ENCODE measurements at regions not wholly inside any gene's neighbourhood (a gene's known extent, or its start where the extent isn't known, plus 50 kb on each side); places are given as distances from the start of the nearest gene placed in this dataset.
"Not testable (repeated sequence)": the region's sequence is repeated elsewhere in the genome, so short reads cannot be mapped to it uniquely, and the experiment has no call there.

GRCh38 chr21:35601211-35601610 is 459.1 kb downstream of the SETD4 start:
- ATAC-seq (no peak), DNase-seq (no peak)
- intact Hi-C loops (cut with DNase I), result no loop called here
- H3K36me3 ChIP-seq, result no peaks in the 10 kb centered on the region
- no peaks in the 10 kb centered on the region for H3K27me3 ChIP-seq
- no peaks in the 10 kb centered on the region for H3K4me1 ChIP-seq
- no peak overlapping the region for H3K27ac ChIP-seq
- no peak for TF ChIP-seq CTCF (IDR thresholded peaks at IDR 0.05)
- H3K4me3 ChIP-seq, result no peak overlapping the region
- H3K9me3 ChIP-seq, result no peaks in the 10 kb centered on the region

GRCh38 chr21:35599164-35599563 is 461.2 kb downstream of the SETD4 start:
- intact Hi-C loops (cut with DNase I), result no loop called here
- ATAC-seq, result no peak
- no peak for TF ChIP-seq CTCF (IDR thresholded peaks at IDR 0.05)
- no peaks in the 10 kb centered on the region for H3K27me3 ChIP-seq
- H3K27ac ChIP-seq, result no peak overlapping the region
- no peak for DNase-seq
- no peaks in the 10 kb centered on the region for H3K4me1 ChIP-seq
- H3K36me3 ChIP-seq, result no peaks in the 10 kb centered on the region
- no peak overlapping the region for H3K4me3 ChIP-seq
- no peaks in the 10 kb centered on the region for H3K9me3 ChIP-seq

DNA sequence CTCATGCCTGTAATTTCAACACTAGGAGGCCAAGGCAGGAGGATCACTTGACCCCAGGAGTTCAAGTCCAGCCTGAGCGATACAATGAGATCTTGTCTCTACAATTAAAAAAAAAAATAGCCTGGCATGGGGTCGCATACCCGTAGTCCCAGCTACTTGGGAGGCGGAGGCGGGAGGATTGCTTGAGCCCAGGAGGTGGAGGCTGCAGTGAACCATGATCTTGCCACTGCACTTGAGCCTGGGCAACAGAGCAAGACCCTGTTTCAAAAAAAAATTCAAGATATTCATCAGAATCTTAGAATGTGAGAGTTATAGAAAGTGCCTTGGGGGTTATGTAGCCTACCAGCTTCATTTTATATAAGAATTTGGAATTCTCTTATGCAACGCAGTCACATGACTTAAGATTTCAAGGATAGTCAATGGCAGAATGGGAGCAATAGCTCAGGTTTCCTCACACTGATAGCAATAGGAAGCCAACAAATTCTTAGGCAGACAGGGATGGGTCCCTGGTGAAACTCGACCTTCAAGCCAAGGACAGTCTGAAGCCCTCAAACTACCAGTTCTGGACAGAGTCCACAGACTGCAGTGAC is 462.5 kb downstream of the SETD4 start:
- ATAC-seq (no peak), DNase-seq (no peak)
- Histone ChIP-seq H3K4me1 (no peaks in the 10 kb centered on the region), H3K4me3 (no peak overlapping the region), H3K9me3 (no peaks in the 10 kb centered on the region), H3K27ac (no peak overlapping the region), H3K27me3 (no peaks in the 10 kb centered on the region), H3K36me3 (no peaks in the 10 kb centered on the region)
- no peak for TF ChIP-seq CTCF (IDR thresholded peaks at IDR 0.05)
- intact Hi-C loops (cut with DNase I), result no loop called here

DNA sequence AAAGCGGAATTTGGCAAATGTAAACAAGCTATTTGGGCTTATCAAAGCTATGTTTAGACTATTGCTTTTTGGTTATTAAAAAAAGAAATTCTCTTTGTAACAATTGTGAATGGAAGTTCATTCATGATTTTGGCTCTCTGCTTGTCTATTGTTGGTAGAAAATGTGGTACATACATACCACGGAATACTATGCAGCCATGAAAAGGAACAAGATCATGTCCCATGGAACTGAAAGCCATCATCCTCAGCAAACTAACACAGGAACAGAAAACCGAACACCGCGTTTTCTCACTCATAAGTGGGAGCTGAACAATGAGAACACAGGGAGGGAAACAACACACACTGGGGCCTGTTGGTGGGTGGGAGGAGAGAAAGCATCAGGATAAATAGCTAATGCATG is 465.4 kb downstream of the SETD4 start:
- no peaks in the 10 kb centered on the region for H3K4me1 ChIP-seq
- no peak overlapping the region for H3K27ac ChIP-seq
- no peaks in the 10 kb centered on the region for H3K36me3 ChIP-seq
- TF ChIP-seq CTCF (IDR thresholded peaks at IDR 0.05), result no peak
- DNase-seq (no peak), ATAC-seq (no peak)
- H3K4me3 ChIP-seq, result no peak overlapping the region
- no peaks in the 10 kb centered on the region for H3K27me3 ChIP-seq
- H3K9me3 ChIP-seq, result no peaks in the 10 kb centered on the region
- intact Hi-C loops (cut with DNase I), result no loop called here

GRCh38 chr21:35593000-35593502 is 467.3 kb downstream of the SETD4 start:
- Histone ChIP-seq H3K27me3 (no peaks in the 10 kb centered on the region), H3K4me1 (no peaks in the 10 kb centered on the region), H3K36me3 (no peaks in the 10 kb centered on the region), H3K4me3 (no peak overlapping the region), H3K27ac (no peak overlapping the region), H3K9me3 (no peaks in the 10 kb centered on the region)
- ATAC-seq, result no peak
- intact Hi-C loops (cut with DNase I), result no loop called here
- TF ChIP-seq CTCF (IDR thresholded peaks at IDR 0.05), result no peak
- no peak for DNase-seq

- H3K27me3 ChIP-seq; ATAC-seq; DNase-seq; H3K4me3 ChIP-seq; H3K9me3 ChIP-seq; H3K4me1 ChIP-seq; H3K36me3 ChIP-seq; intact Hi-C loops (cut with DNase I); H3K27ac ChIP-seq: not testable (repeated sequence)
These were observed 470.0 kb downstream of the SETD4 start for GRCh38 chr21:35590284-35590683.

All from upper lobe of right lung (tissue), 1 donor.